Gastroesophageal sphincter (tissue), 4 donors: ENCODE measurements at regions not wholly inside any gene's neighbourhood (a gene's known extent, or its start where the extent isn't known, plus 50 kb on each side); places are given as distances from the start of the nearest gene placed in this dataset.

ENCODE experiments used
- ATAC-seq: fragments of 150-250 bp; one replicate; pipeline ENCODE4 v1.9.1; 2016; ENCODE audit warnings: mild to moderate bottlenecking, moderate library complexity
- H3K27ac ChIP-seq, 4 donors: fragments of 200-600 bp; sonication (generic) in 3 of 4; 1 replicate in 3 of 4; 2 replicates in 1 of 4; pipeline ENCODE4 v1.5.1; 2016 to 2019
- H3K27me3 ChIP-seq: fragments of 200-600 bp; sonication (generic); one replicate; pipeline ENCODE4 v1.5.1; 2019
- H3K36me3 ChIP-seq, 2 donors: fragments of 200-600 bp; sonication (generic); one replicate each; pipeline ENCODE4 v1.5.1; 2019; ENCODE audit warnings: control low read depth in 1 of 2
- H3K4me1 ChIP-seq, 3 donors: fragments of 200-600 bp; sonication (generic); 1 replicate in 2 of 3; 2 replicates in 1 of 3; pipeline ENCODE4 v1.5.1; 2016 to 2019; ENCODE audit warnings: control low read depth in 2 of 3
- H3K4me3 ChIP-seq, 2 donors: fragments of 200-600 bp; sonication (generic); one replicate each; pipeline ENCODE4 v1.5.1; 2019; ENCODE audit warnings: mild to moderate bottlenecking in 1 of 2, moderate library complexity in 1 of 2
- H3K9me3 ChIP-seq, 3 donors: fragments of 200-600 bp; sonication (generic); one replicate each; pipeline ENCODE4 v1.5.1; 2017 to 2019; ENCODE audit warnings: control low read depth in 2 of 3
- EP300 ChIP-seq: sonication (generic); formaldehyde crosslinking; IDR thresholded peaks from one replicate; pipeline ENCODE4 v1.6.1; 2017; ENCODE audit warnings: antibody characterized with exemption, mild to moderate bottlenecking
- POLR2A ChIP-seq, 2 donors: fragments of 450-650 bp; IDR thresholded peaks; one replicate each; pipeline ENCODE4 v1.6.1; 2017; ENCODE audit warnings: antibody characterized with exemption in 2 of 2, mild to moderate bottlenecking in 2 of 2, moderate library complexity in 1 of 2
- POLR2AphosphoS5 ChIP-seq: sonication (generic); formaldehyde crosslinking; IDR thresholded peaks from one replicate; pipeline ENCODE4 v1.6.1; 2017; ENCODE audit warnings: antibody characterized with exemption
- WGBS, 2 donors: methylation state at CpG; one replicate each; pipeline ENCODE4 v1.1.5; 2018; ENCODE audit warnings: low coverage in 1 of 2; 5-methylcytosine and 5-hydroxymethylcytosine counted together
- TF ChIP-seq, protein P1 (sequence below), 4 experiments: fragments of 200-600 bp in 2 of 4; fragments of 450-650 bp in 2 of 4; sonication (generic) in 1 of 4; IDR thresholded peaks; one replicate each; pipeline ENCODE4 v1.5.1; 2017 to 2019; ENCODE audit warnings: antibody characterized with exemption in 4 of 4, mild to moderate bottlenecking in 2 of 4, moderate library complexity in 2 of 4

DNA sequence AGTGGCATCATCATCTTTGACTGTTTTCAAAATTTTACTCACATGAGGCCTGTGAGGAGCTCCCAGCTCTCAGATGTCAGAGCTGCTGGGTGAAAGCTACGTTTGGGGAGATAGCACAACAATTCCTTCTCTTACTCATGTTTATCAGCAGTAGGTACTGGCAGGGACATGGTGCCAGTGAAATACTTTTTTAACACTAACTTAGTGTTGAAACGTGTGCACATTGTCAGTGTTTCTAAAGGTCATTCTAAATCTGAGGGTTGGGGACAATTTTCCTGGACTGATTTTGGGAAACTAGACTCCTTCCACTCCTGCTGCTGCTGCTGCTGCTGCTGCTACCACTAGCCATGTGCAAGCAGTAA is 487.4 kb downstream of the PDCD6IP start:
- 41 to 46% methylated on average over 2 of the region's 2 CpGs for WGBS, 2 donors
- Histone ChIP-seq H3K27me3 (no peaks in the 10 kb centered on the region), H3K4me3 (no peak overlapping the region), H3K27ac (no peak overlapping the region), H3K9me3 (no peaks in the 10 kb centered on the region), H3K4me1 (peaks cover 0 to 8% (median 0%) of the 10 kb centered on the region in 3 donors), H3K36me3 (no peaks in the 10 kb centered on the region)
- TF ChIP-seq EP300, result no peak
- no peak for TF ChIP-seq POLR2AphosphoS5
- TF ChIP-seq POLR2A (IDR thresholded peaks at IDR 0.05), result no peak
- no peak for ATAC-seq

DNA sequence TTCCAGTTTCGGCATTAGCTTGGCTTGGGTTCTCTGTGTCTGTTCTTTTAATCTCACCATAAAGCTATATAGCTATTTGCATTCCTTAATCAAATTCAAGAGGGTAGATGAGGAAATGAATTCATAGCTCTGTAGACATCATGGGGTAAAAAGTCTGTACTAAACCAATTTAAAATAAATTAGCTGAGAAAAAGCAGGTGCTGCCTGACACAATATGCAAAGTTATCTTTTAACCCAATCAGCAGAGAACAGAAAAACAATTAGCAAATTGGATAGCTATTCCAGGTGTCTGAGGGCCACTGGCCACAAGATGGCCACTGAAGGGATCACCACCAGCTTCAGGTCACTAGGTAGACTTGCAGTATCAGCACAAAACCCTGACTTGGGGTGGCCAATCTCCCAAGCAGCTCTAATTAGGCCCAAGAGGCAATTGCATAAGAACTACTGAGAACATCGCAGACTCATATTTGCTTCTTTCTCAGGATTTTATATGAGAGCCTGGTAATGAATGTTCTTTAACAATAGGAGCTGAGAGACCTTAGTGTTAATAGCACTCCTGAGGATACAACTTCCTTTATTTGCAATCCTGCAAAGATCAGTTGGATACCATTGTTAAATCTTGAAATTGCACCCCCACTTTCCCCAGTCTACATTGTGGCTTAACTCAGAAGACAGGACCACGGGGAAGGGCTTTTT is 494.3 kb downstream of the PDCD6IP start:
- H3K9me3 ChIP-seq, result no peaks in the 10 kb centered on the region
- no peak for ATAC-seq

DNA sequence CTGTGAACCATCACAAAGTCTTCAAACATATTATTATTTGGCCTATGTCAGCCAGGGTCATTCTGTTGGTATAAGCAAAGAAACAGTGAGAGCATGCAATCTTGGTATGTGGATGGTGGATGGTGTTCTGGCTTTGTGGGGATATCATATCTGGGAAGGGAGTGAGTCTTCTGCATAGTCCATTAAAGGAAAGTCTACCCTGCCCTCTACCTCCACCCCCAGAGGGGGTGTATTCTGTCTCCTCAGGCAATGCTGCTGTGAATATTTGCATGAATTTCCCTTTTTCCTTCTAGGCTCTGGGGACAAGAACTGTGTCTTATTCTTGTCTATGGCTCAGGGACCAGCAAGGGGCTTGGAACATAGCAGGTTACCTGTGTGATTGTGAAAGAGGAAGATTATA is 495.8 kb downstream of the PDCD6IP start:
- Histone ChIP-seq H3K4me3 (no peak overlapping the region), H3K9me3 (no peaks in the 10 kb centered on the region), H3K4me1 (no peaks in the 10 kb centered on the region), H3K36me3 (no peaks in the 10 kb centered on the region), H3K27me3 (no peaks in the 10 kb centered on the region), H3K27ac (no peak overlapping the region)
- ATAC-seq, result no peak
- TF ChIP-seq EP300, result no peak
- no peak for TF ChIP-seq POLR2AphosphoS5
- TF ChIP-seq, protein P1, sequence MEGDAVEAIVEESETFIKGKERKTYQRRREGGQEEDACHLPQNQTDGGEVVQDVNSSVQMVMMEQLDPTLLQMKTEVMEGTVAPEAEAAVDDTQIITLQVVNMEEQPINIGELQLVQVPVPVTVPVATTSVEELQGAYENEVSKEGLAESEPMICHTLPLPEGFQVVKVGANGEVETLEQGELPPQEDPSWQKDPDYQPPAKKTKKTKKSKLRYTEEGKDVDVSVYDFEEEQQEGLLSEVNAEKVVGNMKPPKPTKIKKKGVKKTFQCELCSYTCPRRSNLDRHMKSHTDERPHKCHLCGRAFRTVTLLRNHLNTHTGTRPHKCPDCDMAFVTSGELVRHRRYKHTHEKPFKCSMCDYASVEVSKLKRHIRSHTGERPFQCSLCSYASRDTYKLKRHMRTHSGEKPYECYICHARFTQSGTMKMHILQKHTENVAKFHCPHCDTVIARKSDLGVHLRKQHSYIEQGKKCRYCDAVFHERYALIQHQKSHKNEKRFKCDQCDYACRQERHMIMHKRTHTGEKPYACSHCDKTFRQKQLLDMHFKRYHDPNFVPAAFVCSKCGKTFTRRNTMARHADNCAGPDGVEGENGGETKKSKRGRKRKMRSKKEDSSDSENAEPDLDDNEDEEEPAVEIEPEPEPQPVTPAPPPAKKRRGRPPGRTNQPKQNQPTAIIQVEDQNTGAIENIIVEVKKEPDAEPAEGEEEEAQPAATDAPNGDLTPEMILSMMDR (IDR thresholded peaks at IDR 0.05), result no peak
- no peak for TF ChIP-seq POLR2A (IDR thresholded peaks at IDR 0.05)

More for the DNA sequence above, 494.3 kb downstream of the PDCD6IP start:
- TF ChIP-seq POLR2AphosphoS5, result no peak
- TF ChIP-seq EP300, result no peak
- no peak for TF ChIP-seq POLR2A (IDR thresholded peaks at IDR 0.05)
- TF ChIP-seq, protein P1 (IDR thresholded peaks at IDR 0.05), result no peak
- no peaks in the 10 kb centered on the region for H3K27me3 ChIP-seq
- WGBS, 2 donors, result 78 to 80% methylated on average over 3 of the region's 3 CpGs
- H3K27ac ChIP-seq, result no peak overlapping the region
- H3K36me3 ChIP-seq, result no peaks in the 10 kb centered on the region
- H3K4me1 ChIP-seq, result no peaks in the 10 kb centered on the region
- no peak overlapping the region for H3K4me3 ChIP-seq

DNA sequence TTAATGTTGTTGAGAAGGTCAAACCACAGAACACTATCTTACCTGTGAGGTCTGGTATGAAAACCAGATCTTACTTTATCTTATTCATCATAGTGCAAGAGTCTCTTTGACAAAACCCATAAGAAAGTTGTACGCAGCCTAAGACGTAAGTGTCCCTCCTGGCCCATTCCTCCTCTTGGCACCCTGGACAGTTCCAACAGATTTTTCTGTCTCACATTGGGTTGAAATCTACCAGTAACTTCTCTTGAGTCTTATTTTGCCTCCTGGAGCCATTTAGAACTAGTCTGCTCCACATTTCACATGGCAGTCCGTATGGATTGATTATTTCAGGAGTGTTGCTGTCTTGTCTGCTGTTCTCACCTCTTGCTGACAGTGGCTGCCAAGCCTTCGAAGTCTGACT is 498.4 kb downstream of the PDCD6IP start:
- 65 to 79% methylated on average over 4 of the region's 4 CpGs for WGBS, 2 donors
- Histone ChIP-seq H3K36me3 (no peaks in the 10 kb centered on the region), H3K4me3 (no peak overlapping the region), H3K27me3 (no peaks in the 10 kb centered on the region), H3K27ac (no peak overlapping the region), H3K4me1 (no peaks in the 10 kb centered on the region), H3K9me3 (no peaks in the 10 kb centered on the region)
- no peak for ATAC-seq
- TF ChIP-seq POLR2AphosphoS5 (no peak), EP300 (no peak), POLR2A (IDR thresholded peaks at IDR 0.05) (no peak)
- TF ChIP-seq, protein P1 (IDR thresholded peaks at IDR 0.05), result no peak

DNA sequence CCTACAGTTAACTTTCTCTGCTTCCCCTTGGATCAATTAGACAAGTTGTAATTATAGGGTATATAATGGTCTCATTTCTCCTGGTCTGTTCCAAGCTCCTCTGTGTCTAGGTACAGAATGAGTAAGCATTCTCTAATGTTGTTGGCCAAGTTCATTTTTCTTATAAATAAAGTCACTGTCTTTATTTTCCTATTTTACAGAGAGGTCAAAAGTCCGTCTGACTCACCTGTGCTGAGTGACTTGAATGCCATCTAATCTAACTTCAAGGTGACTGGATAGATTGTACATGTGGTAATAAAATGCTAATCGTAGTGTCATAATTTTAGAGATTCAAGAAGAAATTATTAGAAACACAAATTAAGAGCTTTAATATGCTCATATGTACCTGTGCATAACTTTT is 500.2 kb downstream of the PDCD6IP start:
- TF ChIP-seq POLR2A (IDR thresholded peaks at IDR 0.05), result no peak
- no peak for TF ChIP-seq POLR2AphosphoS5
- TF ChIP-seq, protein P1 (IDR thresholded peaks at IDR 0.05), result no peak
- no peak for TF ChIP-seq EP300
- Histone ChIP-seq H3K4me1 (no peaks in the 10 kb centered on the region), H3K9me3 (no peaks in the 10 kb centered on the region), H3K4me3 (no peak overlapping the region), H3K27ac (no peak overlapping the region), H3K36me3 (no peaks in the 10 kb centered on the region), H3K27me3 (no peaks in the 10 kb centered on the region)
- 78 to 90% methylated on average over 2 of the region's 2 CpGs for WGBS, 2 donors
- ATAC-seq, result no peak
